B cell (primary cell): ENCODE measurements at regions not wholly inside any gene's neighbourhood (a gene's known extent, or its start where the extent isn't known, plus 50 kb on each side); places are given as distances from the start of the nearest gene placed in this dataset.

Source experiments
- ATAC-seq: fragments of 200-7000 bp; cut with Tn5 transposase; one replicate; pipeline ENCODE4 v1.10.0; 2021; ENCODE audit warnings: low read depth, mild to moderate bottlenecking, moderate number of reproducible peaks, moderate library complexity
- CTCF ChIA-PET: fragments of 350-600 bp; sonication (Branson Sonifier 250); formaldehyde crosslinking; loops from one replicate; lab custom pipeline; 2021; ENCODE audit warnings: antibody characterized with exemption, inconsistent platforms; lab: Charles Lee
- POLR2A ChIA-PET: fragments of 350-600 bp; sonication (Branson Sonifier 250); formaldehyde crosslinking; loops from one replicate; lab custom pipeline; 2021; ENCODE audit warnings: antibody characterized with exemption; lab: Charles Lee
- DNase-seq: peaks from one replicate; pipeline ENCODE4 v3.0.0; 2013
- H2AFZ ChIP-seq: 2 replicates; pipeline ENCODE4 v1.6.1; 2012; ENCODE audit warnings: mild to moderate bottlenecking, low read depth, low read length; ENCODE audit not compliant: insufficient read depth, poor library complexity, severe bottlenecking
- H3K27ac ChIP-seq, 2 donors: 1 replicate in 1 of 2; 2 replicates in 1 of 2; pipeline ENCODE4 v1.5.1; 2012 to 2013; ENCODE audit warnings: low read length in 2 of 2, mild to moderate bottlenecking in 2 of 2, moderate library complexity in 1 of 2
- H3K27me3 ChIP-seq, 4 experiments: fragments of 200-600 bp in 1 of 4; sonication (generic) in 1 of 4; replicated peaks in 1 of 4; 1 replicate in 2 of 4; 2 replicates in 2 of 4; pipeline versions ENCODE4 v1.6.1 to v1.7.0; 2013 to 2016; ENCODE audit warnings: low read length in 3 of 4, mild to moderate bottlenecking in 2 of 4, mixed read lengths in 1 of 4, moderate library complexity in 1 of 4; ENCODE audit not compliant: insufficient read depth in 4 of 4, control insufficient read depth in 3 of 4; ENCODE audit errors: control extremely low read depth in 1 of 4
- H3K36me3 ChIP-seq, 2 experiments: replicated peaks in 1 of 2; 1 replicate in 1 of 2; 2 replicates in 1 of 2; pipeline versions ENCODE4 v1.6.1 to v1.7.1; 2013; ENCODE audit warnings: low read length in 1 of 2; ENCODE audit not compliant: insufficient read depth in 2 of 2, control insufficient read depth in 1 of 2; ENCODE audit errors: control extremely low read depth in 1 of 2, extremely low read depth in 1 of 2
- H3K4me1 ChIP-seq, 2 donors: fragments of 200-600 bp in 1 of 2; sonication (generic) in 1 of 2; 1 replicate in 1 of 2; 2 replicates in 1 of 2; pipeline versions ENCODE4 v1.5.1 to v1.6.1; 2013 to 2017; ENCODE audit warnings: low read length in 2 of 2; ENCODE audit not compliant: control insufficient read depth in 2 of 2, insufficient read depth in 2 of 2
- H3K4me2 ChIP-seq: replicated peaks from 2 replicates; pipeline ENCODE3; 2012; ENCODE audit warnings: mild to moderate bottlenecking, low read depth, low read length; ENCODE audit not compliant: poor library complexity, severe bottlenecking
- H3K4me3 ChIP-seq, 5 experiments: fragments of 200-600 bp in 1 of 5; sonication (generic) in 1 of 5; 1 replicate in 3 of 5; 2 replicates in 2 of 5; pipeline versions ENCODE4 v1.5.1 to v1.7.0; 2011 to 2016; ENCODE audit warnings: low read length in 4 of 5, mild to moderate bottlenecking in 4 of 5, low read depth in 2 of 5, control low read depth in 1 of 5, moderate library complexity in 1 of 5; ENCODE audit not compliant: insufficient read depth in 1 of 5; ENCODE audit errors: control extremely low read depth in 1 of 5, extremely low read depth in 1 of 5
- H3K79me2 ChIP-seq: fragments of 200-600 bp; sonication (generic); one replicate; pipeline ENCODE4 v1.6.0; 2016; ENCODE audit warnings: low read length; ENCODE audit not compliant: control insufficient read depth, insufficient read depth
- H3K9ac ChIP-seq: fragments of 200-600 bp; sonication (generic); 2 replicates; pipeline ENCODE4 v1.6.1; 2017; ENCODE audit warnings: mild to moderate bottlenecking, low read length, moderate library complexity
- H3K9me3 ChIP-seq, 3 donors: one replicate each; pipeline versions ENCODE4 v1.6.1 to v1.7.1; 2013; ENCODE audit warnings: low read length in 2 of 3; ENCODE audit not compliant: control insufficient read depth in 2 of 3, insufficient read depth in 1 of 3; ENCODE audit errors: control extremely low read depth in 1 of 3
- H4K20me1 ChIP-seq: 2 replicates; pipeline ENCODE4 v1.6.0; 2012; ENCODE audit warnings: mild to moderate bottlenecking, low read length; ENCODE audit not compliant: insufficient read depth, control insufficient read depth, poor library complexity, severe bottlenecking
- H3K27ac Mint-ChIP-seq: one replicate; pipeline ENCODE4 v1.8.0; 2021; ENCODE audit warnings: mixed read lengths
- H3K27me3 Mint-ChIP-seq: one replicate; pipeline ENCODE4 v1.8.0; 2021; ENCODE audit warnings: mixed read lengths
- H3K4me1 Mint-ChIP-seq: one replicate; pipeline ENCODE4 v1.8.0; 2021; ENCODE audit warnings: mixed read lengths
- H3K4me3 Mint-ChIP-seq: one replicate; pipeline ENCODE4 v1.8.0; 2021; ENCODE audit warnings: mixed read lengths
- H3K9me3 Mint-ChIP-seq: one replicate; pipeline ENCODE4 v1.8.0; 2022; ENCODE audit warnings: mixed read lengths; ENCODE audit not compliant: insufficient read depth
- CTCF ChIP-seq: fragments of 200-600 bp; IDR thresholded peaks from one replicate; pipeline ENCODE4 v1.8.0; 2022; ENCODE audit warnings: antibody characterized with exemption, mild to moderate bottlenecking
- EZH2 ChIP-seq: IDR thresholded peaks from 2 replicates; pipeline ENCODE4 v1.6.1; 2012; ENCODE audit warnings: borderline replicate concordance, low read depth, mild to moderate bottlenecking, moderate library complexity, low read length; ENCODE audit not compliant: insufficient read depth, poor library complexity, severe bottlenecking
- WGBS: methylation state at CpG from one replicate; pipeline ENCODE4 v1.1.5; 2013; ENCODE audit warnings: missing lambda C conversion rate; ENCODE audit not compliant: insufficient coverage; 5-methylcytosine and 5-hydroxymethylcytosine counted together
- intact Hi-C: fragments of 100-400 bp; cut with micrococcal nuclease; formaldehyde crosslinking; loops from one replicate; pipeline ENCODE4 v1.10.0; 2022

GRCh38 chr2:64876137-64876647, 113.0 kb upstream of the SLC1A4 start:
- Mint-ChIP-seq H3K9me3 (no peaks in the 10 kb centered on the region), H3K4me1 (peaks cover 12% of the 10 kb centered on the region), H3K27ac (no peak overlapping the region), H3K4me3 (no peak overlapping the region), H3K27me3 (no peaks in the 10 kb centered on the region)
- no peak for TF ChIP-seq EZH2
- TF ChIP-seq CTCF, result no peak
- H3K4me3 ChIP-seq, result no peak overlapping the region
- H2AFZ ChIP-seq, result no peak overlapping the region
- H4K20me1 ChIP-seq, result no peaks in the 10 kb centered on the region
- POLR2A ChIA-PET, result no interaction called here
- no peaks in the 10 kb centered on the region for H3K79me2 ChIP-seq
- DNase-seq (no peak), ATAC-seq (no peak)
- H3K9ac ChIP-seq, result no peak overlapping the region
- H3K4me1 ChIP-seq, result peaks cover 7 to 9% of the 10 kb centered on the region in 2 donors
- no peak overlapping the region for H3K4me2 ChIP-seq
- no peak overlapping the region for H3K27ac ChIP-seq
- H3K36me3 ChIP-seq, result no peaks in the 10 kb centered on the region
- WGBS, result no CpG with 5 or more reads among the region's 3 CpGs
- H3K27me3 ChIP-seq, result no peaks in the 10 kb centered on the region
- CTCF ChIA-PET, result interaction anchor here (0.6 to 1.1 kb wide), 3 partner anchors 8 to 991 kb away, joined by 3 read pairs; no protein-coding TSS in a partner anchor
- intact Hi-C loops, result no loop called here
- H3K9me3 ChIP-seq, result no peaks in the 10 kb centered on the region

GRCh38 chr2:64879745-64880144, 109.5 kb upstream of the SLC1A4 start:
- Mint-ChIP-seq H3K4me3 (no peak overlapping the region), H3K4me1 (peaks cover 8% of the 10 kb centered on the region), H3K27ac (no peak overlapping the region), H3K9me3 (no peaks in the 10 kb centered on the region), H3K27me3 (no peaks in the 10 kb centered on the region)
- POLR2A ChIA-PET, result no interaction called here
- Histone ChIP-seq H3K9ac (no peak overlapping the region), H3K27me3 (no peaks in the 10 kb centered on the region), H3K27ac (no peak overlapping the region), H3K4me1 (no peaks in the 10 kb centered on the region), H3K4me3 (no peak overlapping the region), H2AFZ (no peak overlapping the region), H3K4me2 (no peak overlapping the region), H3K79me2 (no peaks in the 10 kb centered on the region), H4K20me1 (no peaks in the 10 kb centered on the region), H3K9me3 (no peaks in the 10 kb centered on the region), H3K36me3 (no peaks in the 10 kb centered on the region)
- WGBS, result 87% methylated on average over 5 of the region's 5 CpGs
- no peak for TF ChIP-seq CTCF
- no peak for TF ChIP-seq EZH2
- no peak for ATAC-seq
- CTCF ChIA-PET, result no interaction called here
- no peak for DNase-seq
- intact Hi-C loops, result no loop called here
